Panc1 (cell line): ENCODE measurements at regions not wholly inside any gene's neighbourhood (a gene's known extent, or its start where the extent isn't known, plus 50 kb on each side); places are given as distances from the start of the nearest gene placed in this dataset.

Experiments
- POLR2AphosphoS5 ChIP-seq: IDR thresholded peaks from 2 replicates; pipeline ENCODE4 v1.6.1; 2012; ENCODE audit warnings: mild to moderate bottlenecking, low read depth, low read length, moderate library complexity
- SIN3A ChIP-seq: IDR thresholded peaks from 2 replicates; pipeline ENCODE4 v1.6.1; 2012; ENCODE audit warnings: low read depth, mild to moderate bottlenecking, low read length, moderate library complexity, borderline replicate concordance; ENCODE audit not compliant: insufficient read depth
- TF ChIP-seq, protein P1 (sequence below): fragments of 450-650 bp; IDR thresholded peaks from 2 replicates; pipeline ENCODE4 v1.5.1; 2017; ENCODE audit warnings: mild to moderate bottlenecking
- TF ChIP-seq, protein P2 (sequence below), 2 experiments: IDR thresholded peaks; 2 replicates each; pipeline ENCODE4 v1.6.1; 2011 to 2012; ENCODE audit warnings: low read depth in 2 of 2, control low read depth in 1 of 2, low read length in 1 of 2, mild to moderate bottlenecking in 1 of 2, moderate library complexity in 1 of 2; ENCODE audit not compliant: insufficient read depth in 1 of 2

DNA sequence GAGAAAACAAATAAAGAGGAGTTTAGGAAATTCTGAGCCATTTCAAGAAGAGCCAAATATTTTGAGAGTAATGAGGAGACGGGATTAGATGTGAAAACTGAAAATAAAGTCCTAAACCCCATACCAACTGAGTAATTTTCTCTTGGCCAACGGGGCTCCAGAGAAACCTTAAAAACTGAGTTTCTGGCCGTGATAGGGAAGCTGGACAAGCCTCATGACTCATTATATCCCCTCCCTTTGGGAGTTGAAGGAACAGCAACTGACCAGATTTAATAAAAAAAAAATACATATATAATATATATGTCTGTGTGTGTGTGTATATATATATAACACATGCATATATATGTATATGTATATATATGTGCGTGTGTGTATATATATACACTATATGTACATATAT is 119.6 kb downstream of the PRDM9 start:
- TF ChIP-seq, protein P1, sequence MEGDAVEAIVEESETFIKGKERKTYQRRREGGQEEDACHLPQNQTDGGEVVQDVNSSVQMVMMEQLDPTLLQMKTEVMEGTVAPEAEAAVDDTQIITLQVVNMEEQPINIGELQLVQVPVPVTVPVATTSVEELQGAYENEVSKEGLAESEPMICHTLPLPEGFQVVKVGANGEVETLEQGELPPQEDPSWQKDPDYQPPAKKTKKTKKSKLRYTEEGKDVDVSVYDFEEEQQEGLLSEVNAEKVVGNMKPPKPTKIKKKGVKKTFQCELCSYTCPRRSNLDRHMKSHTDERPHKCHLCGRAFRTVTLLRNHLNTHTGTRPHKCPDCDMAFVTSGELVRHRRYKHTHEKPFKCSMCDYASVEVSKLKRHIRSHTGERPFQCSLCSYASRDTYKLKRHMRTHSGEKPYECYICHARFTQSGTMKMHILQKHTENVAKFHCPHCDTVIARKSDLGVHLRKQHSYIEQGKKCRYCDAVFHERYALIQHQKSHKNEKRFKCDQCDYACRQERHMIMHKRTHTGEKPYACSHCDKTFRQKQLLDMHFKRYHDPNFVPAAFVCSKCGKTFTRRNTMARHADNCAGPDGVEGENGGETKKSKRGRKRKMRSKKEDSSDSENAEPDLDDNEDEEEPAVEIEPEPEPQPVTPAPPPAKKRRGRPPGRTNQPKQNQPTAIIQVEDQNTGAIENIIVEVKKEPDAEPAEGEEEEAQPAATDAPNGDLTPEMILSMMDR, result no peak
- TF ChIP-seq POLR2AphosphoS5 (no peak), SIN3A (no peak)
- TF ChIP-seq, protein P2, sequence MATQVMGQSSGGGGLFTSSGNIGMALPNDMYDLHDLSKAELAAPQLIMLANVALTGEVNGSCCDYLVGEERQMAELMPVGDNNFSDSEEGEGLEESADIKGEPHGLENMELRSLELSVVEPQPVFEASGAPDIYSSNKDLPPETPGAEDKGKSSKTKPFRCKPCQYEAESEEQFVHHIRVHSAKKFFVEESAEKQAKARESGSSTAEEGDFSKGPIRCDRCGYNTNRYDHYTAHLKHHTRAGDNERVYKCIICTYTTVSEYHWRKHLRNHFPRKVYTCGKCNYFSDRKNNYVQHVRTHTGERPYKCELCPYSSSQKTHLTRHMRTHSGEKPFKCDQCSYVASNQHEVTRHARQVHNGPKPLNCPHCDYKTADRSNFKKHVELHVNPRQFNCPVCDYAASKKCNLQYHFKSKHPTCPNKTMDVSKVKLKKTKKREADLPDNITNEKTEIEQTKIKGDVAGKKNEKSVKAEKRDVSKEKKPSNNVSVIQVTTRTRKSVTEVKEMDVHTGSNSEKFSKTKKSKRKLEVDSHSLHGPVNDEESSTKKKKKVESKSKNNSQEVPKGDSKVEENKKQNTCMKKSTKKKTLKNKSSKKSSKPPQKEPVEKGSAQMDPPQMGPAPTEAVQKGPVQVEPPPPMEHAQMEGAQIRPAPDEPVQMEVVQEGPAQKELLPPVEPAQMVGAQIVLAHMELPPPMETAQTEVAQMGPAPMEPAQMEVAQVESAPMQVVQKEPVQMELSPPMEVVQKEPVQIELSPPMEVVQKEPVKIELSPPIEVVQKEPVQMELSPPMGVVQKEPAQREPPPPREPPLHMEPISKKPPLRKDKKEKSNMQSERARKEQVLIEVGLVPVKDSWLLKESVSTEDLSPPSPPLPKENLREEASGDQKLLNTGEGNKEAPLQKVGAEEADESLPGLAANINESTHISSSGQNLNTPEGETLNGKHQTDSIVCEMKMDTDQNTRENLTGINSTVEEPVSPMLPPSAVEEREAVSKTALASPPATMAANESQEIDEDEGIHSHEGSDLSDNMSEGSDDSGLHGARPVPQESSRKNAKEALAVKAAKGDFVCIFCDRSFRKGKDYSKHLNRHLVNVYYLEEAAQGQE (IDR thresholded peaks at IDR 0.05; ENCODE audit: insufficient read depth in 1 of 2, low read depth in 2 of 2, low read length in 1 of 2), result no peak
